Panc1 (cell line): ENCODE measurements at regions not wholly inside any gene's neighbourhood (a gene's known extent, or its start where the extent isn't known, plus 50 kb on each side); places are given as distances from the start of the nearest gene placed in this dataset.

Source experiments
- POLR2AphosphoS5 ChIP-seq: IDR thresholded peaks from 2 replicates; pipeline ENCODE4 v1.6.1; 2012; ENCODE audit warnings: mild to moderate bottlenecking, low read depth, low read length, moderate library complexity
- SIN3A ChIP-seq: IDR thresholded peaks from 2 replicates; pipeline ENCODE4 v1.6.1; 2012; ENCODE audit warnings: low read depth, mild to moderate bottlenecking, low read length, moderate library complexity, borderline replicate concordance; ENCODE audit not compliant: insufficient read depth
- TCF7L2 ChIP-seq: IDR thresholded peaks from 2 replicates; pipeline ENCODE4 v1.6.1; 2011; ENCODE audit warnings: mild to moderate bottlenecking, low read depth, low read length, inconsistent platforms
- TF ChIP-seq, protein P1 (sequence below): fragments of 450-650 bp; IDR thresholded peaks from 2 replicates; pipeline ENCODE4 v1.5.1; 2017; ENCODE audit warnings: mild to moderate bottlenecking
- TF ChIP-seq, protein P2 (sequence below), 2 experiments: IDR thresholded peaks; 2 replicates each; pipeline ENCODE4 v1.6.1; 2011 to 2012; ENCODE audit warnings: low read depth in 2 of 2, control low read depth in 1 of 2, low read length in 1 of 2, mild to moderate bottlenecking in 1 of 2, moderate library complexity in 1 of 2; ENCODE audit not compliant: insufficient read depth in 1 of 2

DNA sequence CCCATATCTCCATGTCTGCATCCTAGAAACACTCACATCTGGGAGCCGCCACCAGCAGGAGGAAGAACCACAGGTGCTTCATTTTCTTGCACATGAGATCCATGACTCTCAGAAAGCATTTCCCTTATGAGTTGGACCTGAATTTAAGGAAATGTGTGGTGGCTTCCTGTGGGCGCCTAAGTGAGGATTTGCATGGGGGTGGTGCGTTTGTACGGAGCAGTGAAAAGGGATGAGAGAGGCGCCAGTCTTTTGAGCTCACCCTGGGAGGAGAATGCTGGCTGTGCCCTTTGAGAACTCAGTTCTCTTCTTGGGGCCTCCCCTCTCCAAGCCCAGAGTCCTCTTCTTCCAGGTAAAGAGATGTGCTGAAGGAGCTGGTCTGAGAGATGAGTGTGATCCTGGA, 895.7 kb downstream of the TMEM121 start:
- TF ChIP-seq, protein P1, sequence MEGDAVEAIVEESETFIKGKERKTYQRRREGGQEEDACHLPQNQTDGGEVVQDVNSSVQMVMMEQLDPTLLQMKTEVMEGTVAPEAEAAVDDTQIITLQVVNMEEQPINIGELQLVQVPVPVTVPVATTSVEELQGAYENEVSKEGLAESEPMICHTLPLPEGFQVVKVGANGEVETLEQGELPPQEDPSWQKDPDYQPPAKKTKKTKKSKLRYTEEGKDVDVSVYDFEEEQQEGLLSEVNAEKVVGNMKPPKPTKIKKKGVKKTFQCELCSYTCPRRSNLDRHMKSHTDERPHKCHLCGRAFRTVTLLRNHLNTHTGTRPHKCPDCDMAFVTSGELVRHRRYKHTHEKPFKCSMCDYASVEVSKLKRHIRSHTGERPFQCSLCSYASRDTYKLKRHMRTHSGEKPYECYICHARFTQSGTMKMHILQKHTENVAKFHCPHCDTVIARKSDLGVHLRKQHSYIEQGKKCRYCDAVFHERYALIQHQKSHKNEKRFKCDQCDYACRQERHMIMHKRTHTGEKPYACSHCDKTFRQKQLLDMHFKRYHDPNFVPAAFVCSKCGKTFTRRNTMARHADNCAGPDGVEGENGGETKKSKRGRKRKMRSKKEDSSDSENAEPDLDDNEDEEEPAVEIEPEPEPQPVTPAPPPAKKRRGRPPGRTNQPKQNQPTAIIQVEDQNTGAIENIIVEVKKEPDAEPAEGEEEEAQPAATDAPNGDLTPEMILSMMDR, result no peak
- TF ChIP-seq POLR2AphosphoS5 (no peak), TCF7L2 (no peak), SIN3A (no peak)
- TF ChIP-seq, protein P2, sequence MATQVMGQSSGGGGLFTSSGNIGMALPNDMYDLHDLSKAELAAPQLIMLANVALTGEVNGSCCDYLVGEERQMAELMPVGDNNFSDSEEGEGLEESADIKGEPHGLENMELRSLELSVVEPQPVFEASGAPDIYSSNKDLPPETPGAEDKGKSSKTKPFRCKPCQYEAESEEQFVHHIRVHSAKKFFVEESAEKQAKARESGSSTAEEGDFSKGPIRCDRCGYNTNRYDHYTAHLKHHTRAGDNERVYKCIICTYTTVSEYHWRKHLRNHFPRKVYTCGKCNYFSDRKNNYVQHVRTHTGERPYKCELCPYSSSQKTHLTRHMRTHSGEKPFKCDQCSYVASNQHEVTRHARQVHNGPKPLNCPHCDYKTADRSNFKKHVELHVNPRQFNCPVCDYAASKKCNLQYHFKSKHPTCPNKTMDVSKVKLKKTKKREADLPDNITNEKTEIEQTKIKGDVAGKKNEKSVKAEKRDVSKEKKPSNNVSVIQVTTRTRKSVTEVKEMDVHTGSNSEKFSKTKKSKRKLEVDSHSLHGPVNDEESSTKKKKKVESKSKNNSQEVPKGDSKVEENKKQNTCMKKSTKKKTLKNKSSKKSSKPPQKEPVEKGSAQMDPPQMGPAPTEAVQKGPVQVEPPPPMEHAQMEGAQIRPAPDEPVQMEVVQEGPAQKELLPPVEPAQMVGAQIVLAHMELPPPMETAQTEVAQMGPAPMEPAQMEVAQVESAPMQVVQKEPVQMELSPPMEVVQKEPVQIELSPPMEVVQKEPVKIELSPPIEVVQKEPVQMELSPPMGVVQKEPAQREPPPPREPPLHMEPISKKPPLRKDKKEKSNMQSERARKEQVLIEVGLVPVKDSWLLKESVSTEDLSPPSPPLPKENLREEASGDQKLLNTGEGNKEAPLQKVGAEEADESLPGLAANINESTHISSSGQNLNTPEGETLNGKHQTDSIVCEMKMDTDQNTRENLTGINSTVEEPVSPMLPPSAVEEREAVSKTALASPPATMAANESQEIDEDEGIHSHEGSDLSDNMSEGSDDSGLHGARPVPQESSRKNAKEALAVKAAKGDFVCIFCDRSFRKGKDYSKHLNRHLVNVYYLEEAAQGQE (IDR thresholded peaks at IDR 0.05; ENCODE audit: insufficient read depth in 1 of 2, low read depth in 2 of 2, low read length in 1 of 2), result no peak
